ENCODE measurements at regions not wholly inside any gene's neighbourhood (a gene's known extent, or its start where the extent isn't known, plus 50 kb on each side); places are given as distances from the start of the nearest gene placed in this dataset.
"Not testable (repeated sequence)": the region's sequence is repeated elsewhere in the genome, so short reads cannot be mapped to it uniquely, and the experiment has no call there.

DNA sequence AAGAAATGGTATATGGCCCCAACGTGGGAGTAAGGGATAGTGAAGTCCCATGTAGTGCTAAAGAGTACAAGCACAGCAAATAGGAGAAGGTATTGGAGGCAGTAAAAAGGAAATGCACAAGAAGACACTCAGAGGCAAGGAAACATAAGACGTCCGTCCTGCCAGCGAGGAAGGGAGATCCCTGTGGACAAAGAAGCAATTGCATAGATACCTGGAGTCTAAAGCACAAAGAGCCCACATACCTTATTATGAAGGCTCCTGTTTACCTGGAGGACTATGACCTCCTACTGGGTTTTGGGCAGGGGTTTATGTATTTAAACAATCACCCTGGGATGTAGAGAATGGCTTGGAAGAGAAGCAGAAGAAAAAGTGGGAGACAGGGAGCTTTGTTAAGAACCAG lies 341.2 kb upstream of the DCN start:
- DNase-seq (ENCODE audit: low spot score), result no peak

DNA sequence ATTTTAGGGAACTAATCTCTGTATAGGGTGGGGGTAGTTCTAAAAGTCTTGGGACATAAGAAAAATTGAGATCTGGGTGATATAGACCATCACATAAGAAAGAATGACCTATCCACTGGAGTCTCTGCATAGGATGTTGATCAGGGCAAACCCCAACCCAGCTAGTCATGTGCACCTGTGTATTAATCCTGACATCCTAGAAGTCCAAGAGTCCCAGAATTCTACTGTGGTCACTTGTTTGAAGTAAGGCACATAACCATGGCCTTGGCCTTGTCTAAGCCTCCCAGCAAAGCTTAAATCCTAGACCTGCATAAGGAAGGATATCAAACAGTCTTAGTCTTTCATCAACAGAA lies 334.1 kb upstream of the DCN start:
- DNase-seq (ENCODE audit: low spot score), result no peak

DNA sequence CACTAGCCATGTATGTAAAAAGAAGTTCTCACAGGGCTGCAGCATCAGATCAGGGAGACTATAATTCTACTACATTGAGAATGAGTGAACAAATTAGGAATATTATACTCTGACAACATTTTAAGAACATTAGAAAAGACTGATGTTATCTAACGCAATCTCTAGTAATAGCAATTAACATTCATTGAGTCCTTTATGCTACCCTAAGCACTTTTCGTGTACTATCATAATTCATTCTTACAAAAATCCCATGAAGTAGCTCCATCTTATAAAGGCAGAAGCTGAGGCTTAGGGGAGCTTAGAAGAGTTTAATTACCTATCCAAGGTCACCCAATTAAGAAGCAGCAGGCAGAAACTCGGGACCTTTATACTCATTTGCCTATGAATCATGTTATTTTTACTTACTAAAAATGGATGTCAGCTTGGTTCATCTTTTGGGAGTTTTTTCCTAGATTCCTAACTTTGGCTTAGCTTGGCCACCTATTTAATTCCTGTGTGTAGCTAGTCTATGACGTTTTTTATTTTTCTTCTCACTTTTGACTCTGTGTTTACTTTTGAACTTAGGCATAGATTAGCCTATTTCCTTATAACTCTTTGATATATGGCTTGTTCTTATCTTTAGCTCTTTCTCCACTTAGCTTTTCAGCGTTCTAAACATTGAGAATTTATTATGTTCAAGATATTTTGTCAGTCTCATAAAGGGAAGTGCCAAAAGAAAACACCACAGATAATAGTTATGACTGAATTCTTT lies 333.5 kb upstream of the DCN start:
- DNase-seq (ENCODE audit: low spot score), result no peak

DNA sequence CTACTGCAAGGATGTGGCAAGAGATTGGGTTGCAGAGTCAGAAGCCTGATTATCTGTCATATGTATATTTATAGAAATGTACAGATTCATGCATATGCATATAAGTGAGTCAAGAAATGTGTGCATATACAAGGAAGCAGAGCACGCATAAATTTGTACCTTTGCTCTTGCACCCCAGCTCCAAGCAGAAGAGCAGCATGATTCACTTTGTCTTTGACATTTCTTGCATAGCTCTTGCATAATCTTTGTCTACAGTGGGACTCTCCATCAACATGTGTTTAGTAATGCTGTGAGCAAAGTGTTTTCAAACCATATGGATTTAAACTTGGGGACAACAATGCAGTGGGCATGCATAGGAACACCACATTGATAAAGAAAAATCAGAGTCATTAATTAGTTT lies 330.7 kb upstream of the DCN start:
- DNase-seq (ENCODE audit: low spot score), result no peak

DNA sequence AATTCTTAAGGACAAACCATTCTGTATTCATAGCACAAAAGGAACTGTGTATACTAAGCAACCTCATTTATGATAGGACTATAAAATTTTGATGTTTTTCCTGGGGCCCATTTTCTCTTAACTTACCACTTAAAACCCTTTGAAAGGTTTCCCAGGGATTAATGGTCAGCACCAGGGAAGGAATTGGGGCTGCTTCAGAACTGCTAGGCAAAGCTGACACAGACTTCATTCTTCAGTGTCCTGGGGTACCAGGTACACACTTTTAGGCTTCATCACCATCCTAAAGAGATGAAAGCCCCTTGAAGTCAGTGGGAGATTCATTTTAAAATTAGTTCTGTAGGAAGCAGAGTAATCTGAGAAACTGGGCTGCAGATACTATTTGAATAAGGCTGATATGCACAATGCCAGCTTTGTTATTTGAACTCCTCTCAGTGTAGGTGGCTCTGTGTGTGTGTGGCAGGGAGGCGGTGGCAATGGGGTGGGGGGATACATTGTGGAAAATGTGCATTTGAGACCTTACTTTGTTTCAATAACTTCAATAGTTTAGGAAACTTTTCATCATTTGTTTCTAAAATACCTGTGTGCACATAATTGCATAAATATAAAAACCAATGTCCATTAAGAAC lies 329.3 kb upstream of the DCN start:
- peak; percentile 25 for DNase-seq (ENCODE audit: low spot score)

DNA sequence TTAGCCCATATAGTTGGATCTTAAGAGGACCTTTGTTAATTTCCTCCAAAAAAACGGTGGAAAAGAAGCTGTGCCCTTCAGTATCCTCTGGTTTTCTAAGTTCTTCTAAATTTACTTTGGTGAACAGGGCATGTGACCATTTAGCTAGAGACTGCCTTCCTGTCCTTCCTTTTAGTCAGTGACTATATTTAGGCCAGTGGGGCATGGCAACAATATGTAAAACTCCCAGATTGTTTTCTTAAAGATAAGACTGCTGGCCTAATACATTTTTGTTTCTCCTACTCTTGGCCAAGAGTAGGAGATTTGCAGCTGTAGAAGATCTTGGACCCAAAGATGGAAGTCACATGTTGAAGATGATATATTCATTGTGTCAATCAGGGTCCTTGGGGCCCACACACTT lies 325.1 kb upstream of the DCN start:
- DNase-seq (ENCODE audit: low spot score), result no peak

DNA sequence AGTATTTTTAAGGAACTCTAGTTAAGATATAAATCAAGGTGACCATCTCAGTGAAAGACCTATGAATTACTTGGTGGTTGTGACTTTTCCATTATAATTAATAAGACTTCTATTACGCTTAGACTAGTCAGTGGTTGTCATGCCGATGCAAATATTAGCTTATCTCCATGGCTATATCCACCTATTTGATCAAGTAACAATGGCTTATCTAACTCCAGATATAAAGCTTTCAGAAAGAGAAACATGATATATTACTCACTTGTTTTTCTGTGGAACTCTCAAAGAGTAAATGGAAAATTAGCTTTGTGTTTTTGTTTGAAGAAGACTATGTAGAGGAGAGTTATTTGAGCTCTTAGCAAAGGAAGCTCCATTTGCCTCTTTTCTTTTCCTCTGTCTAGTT lies 323.8 kb upstream of the DCN start:
- DNase-seq (ENCODE audit: low spot score), result no peak

DNA sequence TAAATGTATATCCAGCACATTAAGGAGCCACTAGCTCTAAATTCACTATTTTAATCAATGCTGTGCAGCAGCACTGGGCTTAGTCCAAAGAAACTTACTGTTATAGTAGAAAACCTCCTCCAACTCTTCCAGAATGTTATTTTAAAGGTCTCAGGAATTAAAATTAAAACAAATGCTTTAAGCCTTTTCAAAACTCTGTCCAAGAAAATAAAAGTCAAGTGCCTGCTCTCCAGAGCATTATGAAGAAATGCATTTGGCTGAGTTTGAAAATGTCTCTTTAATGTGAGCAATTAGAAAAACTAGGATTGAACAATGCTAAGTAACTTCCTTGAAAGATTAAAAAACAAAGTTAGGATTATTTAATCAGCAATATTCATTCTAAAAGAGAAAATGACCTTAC lies 322.4 kb upstream of the DCN start:
- no peak for DNase-seq (ENCODE audit: low spot score)

DNA sequence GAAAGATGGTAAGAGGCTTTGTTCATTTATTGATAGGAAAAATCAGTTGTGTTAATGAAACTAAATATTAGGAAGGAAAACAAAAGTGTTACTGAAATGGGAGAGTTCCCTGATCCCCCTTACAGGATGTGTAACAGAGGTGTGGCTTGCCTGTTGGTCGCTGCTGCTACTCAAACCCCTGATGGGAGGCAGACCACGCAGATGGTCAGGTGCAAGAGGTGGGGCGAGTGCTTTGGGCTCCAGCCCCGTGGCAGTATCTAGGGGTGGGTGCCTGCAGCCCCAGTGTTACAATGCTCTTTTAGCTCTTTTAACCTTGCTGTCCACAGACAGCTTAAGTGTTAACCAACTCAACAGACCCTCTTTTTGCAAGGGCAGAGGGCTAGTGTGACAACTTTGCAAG lies 319.6 kb upstream of the DCN start:
- DNase-seq (ENCODE audit: low spot score), result no peak

DNA sequence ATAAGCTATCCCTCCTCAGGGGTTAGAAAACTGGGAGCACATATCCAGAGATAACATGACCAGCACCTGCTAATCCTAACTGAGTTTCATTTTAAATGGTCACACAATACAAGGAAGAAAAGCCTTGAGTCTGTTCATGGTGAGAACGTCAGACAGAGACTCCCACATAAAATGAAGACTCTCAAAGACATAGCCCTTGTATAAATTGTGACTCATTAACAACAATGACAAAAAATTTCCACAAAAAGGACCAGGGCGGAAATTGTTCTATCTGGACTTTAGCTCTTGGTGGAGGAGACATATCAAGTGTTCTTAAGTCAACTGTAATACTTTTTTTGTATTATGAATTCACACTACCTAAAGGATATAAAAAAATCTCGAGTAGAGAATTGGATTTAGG lies 313.7 kb upstream of the DCN start:
- no peak for DNase-seq (ENCODE audit: low spot score)

DNA sequence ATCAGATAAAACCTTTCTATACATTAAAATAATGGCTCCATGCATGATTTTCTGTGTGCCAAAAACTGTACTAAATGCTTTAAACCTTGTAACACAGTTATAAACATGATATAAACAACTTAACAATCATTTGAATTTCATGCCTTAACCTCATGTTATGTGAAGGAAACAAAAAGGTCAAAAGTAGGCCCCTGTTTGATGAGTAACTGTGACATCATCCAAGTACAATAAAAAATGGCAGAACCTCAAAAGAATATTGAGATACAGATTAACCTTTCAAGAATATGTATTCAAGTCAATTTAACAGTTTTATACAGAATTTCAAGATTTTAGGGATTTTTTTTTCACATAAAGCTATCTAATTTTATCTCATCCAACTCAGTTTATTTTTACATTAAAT lies 310.7 kb upstream of the DCN start:
- DNase-seq (ENCODE audit: low spot score), result no peak

DNA sequence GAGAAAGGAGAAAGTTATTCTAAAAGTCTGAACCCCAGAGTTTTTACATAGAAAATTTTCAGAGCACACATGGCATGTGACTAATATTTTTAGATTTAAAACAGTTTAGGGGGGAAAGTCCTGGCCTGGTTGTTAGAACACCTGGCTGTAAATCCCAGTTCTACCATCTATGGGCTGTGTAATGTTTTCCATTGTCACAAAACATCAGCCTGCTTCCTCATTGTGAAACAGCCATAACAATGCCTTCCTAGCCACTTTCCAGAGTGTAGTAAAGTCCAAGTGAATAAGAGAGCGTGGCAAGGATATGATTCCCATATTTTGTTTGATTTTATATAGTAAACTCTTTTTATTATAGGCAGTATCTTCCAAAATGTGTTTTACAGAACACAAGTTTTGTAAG lies 310.0 kb upstream of the DCN start:
- DNase-seq (ENCODE audit: low spot score), result no peak

DNA sequence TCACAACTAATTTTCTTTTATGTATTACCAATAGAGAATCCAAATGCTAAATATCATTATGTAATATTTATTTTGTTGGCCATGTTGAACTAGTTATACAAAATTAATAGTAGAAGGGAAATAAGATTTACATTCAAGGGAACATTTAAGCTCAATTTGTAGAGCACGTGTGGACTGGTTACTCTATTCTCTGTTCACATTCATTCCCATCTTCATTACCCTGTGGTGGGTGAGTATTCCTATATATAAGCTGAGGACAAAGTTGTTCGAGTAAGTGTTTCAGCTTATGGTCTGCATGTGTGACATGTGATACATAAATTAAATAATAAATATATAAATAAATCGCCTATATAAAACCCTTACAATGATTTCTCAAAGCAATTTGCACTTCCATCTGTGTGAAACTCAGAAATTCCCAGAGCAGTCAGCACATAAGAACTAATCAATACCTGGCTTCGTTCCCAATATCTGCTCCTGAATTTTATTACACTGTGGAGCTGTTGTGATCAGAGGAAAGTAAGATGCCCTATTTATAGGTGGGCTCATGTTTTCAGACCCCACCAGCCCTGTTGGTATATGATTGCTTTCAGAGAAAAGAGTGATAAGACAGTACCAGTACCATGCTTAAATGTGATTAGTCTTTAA lies 308.2 kb upstream of the DCN start:
- DNase-seq (ENCODE audit: low spot score), result no peak

DNA sequence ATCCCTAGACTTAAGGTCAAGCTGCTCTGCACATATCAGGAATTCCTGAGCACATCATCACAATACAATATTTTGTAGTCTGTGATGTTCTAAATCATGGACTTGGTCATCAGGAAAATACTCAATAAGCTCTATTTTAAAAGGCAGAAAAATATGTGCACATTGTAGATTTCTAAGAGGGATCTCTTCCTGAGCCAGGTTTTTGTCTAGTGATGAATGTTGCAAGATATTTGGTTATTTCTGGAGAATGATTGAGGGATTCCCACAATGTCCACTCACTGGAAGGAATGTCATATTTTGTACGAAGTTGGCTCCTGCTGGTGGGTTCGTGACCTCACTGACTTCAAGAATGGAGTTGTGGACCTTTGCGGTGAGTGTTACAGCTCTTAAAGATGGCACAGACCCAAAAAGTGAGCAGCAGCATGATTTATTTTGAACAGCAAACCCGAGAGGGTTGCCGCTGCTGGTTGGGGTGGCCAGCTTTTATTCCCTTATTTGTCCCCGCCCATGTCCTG lies 300.9 kb upstream of the DCN start:
- DNase-seq (ENCODE audit: low spot score), result no peak

DNA sequence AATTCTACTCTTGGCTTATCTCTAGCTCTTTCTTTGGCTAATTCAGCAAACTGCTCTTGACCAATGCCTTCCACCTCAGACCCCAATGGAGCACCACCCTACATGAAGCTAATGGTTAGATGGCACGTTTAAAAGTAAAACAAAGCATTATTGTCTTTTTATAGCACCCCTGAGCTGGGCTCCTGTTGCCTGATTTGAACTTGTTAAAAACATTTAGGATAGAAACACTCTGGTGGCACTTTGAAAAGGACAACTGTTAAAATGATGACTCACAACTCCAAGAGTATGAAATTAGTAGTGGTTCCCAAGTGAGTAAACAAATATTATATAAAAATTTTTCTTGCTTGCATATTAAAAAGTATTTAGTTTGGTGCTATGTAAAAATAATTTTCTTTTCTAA lies 299.6 kb upstream of the DCN start:
- no peak for DNase-seq (ENCODE audit: low spot score)

DNA sequence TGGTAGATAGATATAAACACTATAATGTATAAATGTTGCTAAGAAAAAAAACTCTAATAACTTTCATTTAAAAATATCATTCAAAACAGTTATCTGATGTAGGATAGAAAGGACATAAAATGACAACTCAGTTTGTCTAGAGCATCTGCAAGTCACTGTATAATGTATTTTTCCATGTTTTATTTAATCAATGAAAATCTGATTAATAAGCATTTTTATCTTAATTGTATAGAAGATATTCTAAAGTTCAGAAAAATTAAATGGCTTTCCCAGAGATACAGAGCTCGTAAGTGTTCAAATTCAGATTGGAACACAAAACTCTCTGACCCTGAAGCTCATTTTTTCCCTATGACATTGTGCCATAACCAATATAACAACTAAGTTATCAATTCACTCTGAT lies 295.9 kb upstream of the DCN start:
- no peak for DNase-seq (ENCODE audit: low spot score)

DNA sequence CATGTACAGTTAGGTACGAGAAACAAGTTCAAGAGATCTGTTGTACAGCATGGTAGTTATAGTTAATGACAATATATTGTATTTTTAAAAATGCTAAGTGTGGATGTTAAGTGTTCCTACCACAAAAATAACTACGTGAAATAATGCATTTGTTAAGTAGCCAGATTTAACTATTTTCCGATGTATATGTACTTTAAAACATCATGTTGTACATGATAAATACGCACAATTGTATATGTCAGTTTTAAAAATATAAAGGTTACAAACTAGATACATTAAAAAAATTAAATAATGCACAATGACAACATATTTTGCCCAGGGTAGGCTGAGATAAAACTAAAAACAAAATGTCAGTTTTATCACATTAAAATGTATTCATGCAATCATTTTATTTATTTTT lies 285.1 kb upstream of the DCN start:
- no peak for DNase-seq (ENCODE audit: low spot score)

DNA sequence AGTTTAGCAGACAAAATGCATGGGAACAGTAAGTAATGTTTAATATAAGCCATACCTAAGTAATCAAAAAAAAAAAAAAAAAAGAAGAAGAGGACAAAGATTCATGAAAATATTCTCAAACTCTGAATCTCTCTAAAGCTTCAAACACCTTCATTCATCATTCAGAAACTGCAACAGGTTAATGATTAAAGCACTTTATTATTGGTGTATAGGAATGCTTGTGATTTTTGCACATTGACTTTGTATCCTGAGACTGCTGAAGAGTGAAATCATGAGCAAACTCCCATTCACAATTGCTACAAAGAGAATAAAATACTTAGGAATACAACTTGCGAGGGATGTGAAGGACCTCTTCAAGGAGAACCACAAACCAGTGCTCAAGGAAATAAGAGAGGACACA lies 278.4 kb upstream of the DCN start:
- no peak for DNase-seq (ENCODE audit: low spot score)

DNA sequence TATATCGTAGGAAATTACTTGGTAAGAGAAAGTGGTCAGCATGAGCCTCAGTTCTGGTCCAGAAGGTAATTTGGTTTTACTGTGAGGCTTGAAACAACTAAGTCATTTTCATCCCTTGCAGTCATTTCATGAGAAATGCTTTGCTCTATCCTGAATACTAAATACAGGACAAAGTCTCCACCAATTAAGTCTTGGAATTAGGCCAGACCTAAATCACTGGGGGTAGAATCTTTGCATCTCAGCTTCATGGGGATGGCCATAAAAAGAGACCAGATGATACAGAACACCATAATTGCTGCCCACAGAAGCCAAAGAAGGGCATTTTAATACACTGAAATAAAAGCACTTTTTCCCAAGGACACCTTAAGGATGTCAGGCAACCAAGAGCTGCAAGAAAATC lies 277.9 kb upstream of the DCN start:
- no peak for DNase-seq (ENCODE audit: low spot score)

DNA sequence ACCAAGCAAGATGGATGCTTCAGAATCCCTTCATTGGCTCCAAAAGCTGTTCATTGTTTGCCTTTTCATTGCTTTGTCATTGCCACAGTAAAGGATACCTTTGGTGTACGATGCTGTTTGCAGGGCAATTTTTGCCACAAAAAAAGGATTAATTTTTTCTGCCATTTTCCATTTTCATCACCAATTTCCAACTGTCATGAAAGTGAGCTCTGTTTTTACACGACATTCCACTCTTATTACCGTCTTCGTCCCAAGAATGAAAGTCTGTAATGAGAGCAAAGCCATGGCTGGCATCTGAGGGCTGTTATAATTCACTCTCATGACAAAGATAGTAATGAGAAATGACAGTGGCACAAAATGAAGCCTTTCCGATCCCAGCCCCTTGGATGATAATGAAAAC lies 272.7 kb upstream of the DCN start:
- no peak for DNase-seq (ENCODE audit: low spot score)

DNA sequence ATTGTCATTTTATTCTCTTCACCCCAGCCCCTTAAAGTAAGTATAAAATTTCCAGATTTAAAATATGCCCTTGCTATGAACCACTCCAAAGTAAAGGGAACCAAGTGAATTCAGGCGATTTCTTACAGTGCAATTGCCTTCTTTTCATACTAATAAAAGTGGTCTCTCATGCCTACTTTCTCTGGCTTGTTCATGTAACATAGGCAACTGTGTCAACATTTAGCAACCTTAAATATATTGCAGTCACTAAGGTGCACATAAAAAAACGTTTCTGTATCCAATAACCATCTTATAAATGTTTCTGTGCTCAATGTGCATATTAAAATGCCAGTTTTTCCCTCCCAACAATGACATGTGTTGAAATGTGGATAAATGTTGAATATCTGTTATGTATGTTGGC lies 271.6 kb upstream of the DCN start:
- DNase-seq (ENCODE audit: low spot score), result no peak

DNA sequence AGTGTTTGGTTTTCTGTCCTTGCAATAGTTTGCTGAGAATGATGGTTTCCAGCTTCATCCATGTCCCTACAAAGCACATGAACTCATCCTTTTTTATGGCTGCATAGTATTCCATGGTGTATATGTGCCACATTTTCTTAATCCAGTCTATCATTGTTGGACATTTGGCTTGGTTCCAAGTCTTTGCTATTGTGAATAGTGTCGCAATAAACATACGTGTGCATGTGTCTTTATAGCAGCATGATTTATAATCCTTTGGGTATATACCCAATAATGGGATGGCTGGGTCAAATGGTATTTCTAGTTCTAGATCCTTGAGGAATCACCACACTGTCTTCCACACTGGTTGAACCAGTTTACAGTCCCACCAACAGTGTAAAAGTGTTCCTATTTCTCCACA lies 269.8 kb upstream of the DCN start:
- not testable (repeated sequence) for DNase-seq (ENCODE audit: low spot score)

All from COLO829 (cell line).